PFSK-1 (cell line): ENCODE measurements at regions not wholly inside any gene's neighbourhood (a gene's known extent, or its start where the extent isn't known, plus 50 kb on each side); places are given as distances from the start of the nearest gene placed in this dataset.

Source experiments
- FOXP2 ChIP-seq: optimal IDR thresholded peaks from 2 replicates; pipeline ENCODE3; 2011; ENCODE audit warnings: borderline replicate concordance, control low read depth, inconsistent platforms; ENCODE audit not compliant: insufficient read depth; ENCODE audit errors: extremely low read length, extremely low read depth
- POLR2AphosphoS5 ChIP-seq: IDR thresholded peaks from 2 replicates; pipeline ENCODE4 v1.6.1; 2012; ENCODE audit warnings: low read depth, mild to moderate bottlenecking, control low read depth, low read length, moderate library complexity
- REST ChIP-seq, 2 experiments: IDR thresholded peaks; 2 replicates each; pipeline versions ENCODE4 v1.6.1 to v1.8.0; 2011 to 2012; ENCODE audit warnings: low read depth in 2 of 2, low read length in 2 of 2, control low read depth in 1 of 2, inconsistent platforms in 1 of 2, mild to moderate bottlenecking in 1 of 2, moderate library complexity in 1 of 2; ENCODE audit not compliant: insufficient read depth in 1 of 2
- SIN3A ChIP-seq: IDR thresholded peaks from 2 replicates; pipeline ENCODE4 v1.6.1; 2012; ENCODE audit warnings: mild to moderate bottlenecking, low read length, moderate library complexity, borderline replicate concordance; ENCODE audit not compliant: insufficient read depth
- TAF1 ChIP-seq: IDR thresholded peaks from 2 replicates; pipeline ENCODE4 v1.6.1; 2012; ENCODE audit warnings: low read length, control low read depth, borderline replicate concordance; ENCODE audit not compliant: insufficient read depth

GRCh38 chr2:66875941-66876462 lies 441.1 kb downstream of the MEIS1 start:
- TF ChIP-seq REST (IDR thresholded peaks at IDR 0.05; ENCODE audit: insufficient read depth in 1 of 2, low read depth in 2 of 2, low read length in 2 of 2) (no peak), POLR2AphosphoS5 (no peak), TAF1 (no peak), FOXP2 (no peak), SIN3A (no peak)
